Astrocyte (in vitro differentiated cells and primary cell): ENCODE measurements at regions not wholly inside any gene's neighbourhood (a gene's known extent, or its start where the extent isn't known, plus 50 kb on each side); places are given as distances from the start of the nearest gene placed in this dataset.

Experiments used
- DNase-seq: peaks from one replicate; pipeline ENCODE4 v3.0.0-alpha.2; 2010; ENCODE audit warnings: low read depth
- FAIRE-seq: peaks from 2 replicates; lab custom pipeline; 2011; peaks lifted over from hg19 to GRCh38; lab: Jason Lieb, UNC
- H2AFZ ChIP-seq: 2 replicates; pipeline ENCODE4 v1.6.0; 2012; ENCODE audit warnings: low read depth, low read length, inconsistent platforms
- H3K27ac ChIP-seq: 2 replicates; pipeline ENCODE4 v1.5.1; 2011; ENCODE audit warnings: low read depth, low read length, inconsistent platforms
- H3K27me3 ChIP-seq: 2 replicates; pipeline ENCODE4 v1.6.0; 2011; ENCODE audit warnings: low read length, inconsistent platforms; ENCODE audit not compliant: insufficient read depth
- H3K36me3 ChIP-seq: 2 replicates; pipeline ENCODE4 v1.5.1; 2011; ENCODE audit warnings: low read length, inconsistent platforms; ENCODE audit not compliant: insufficient read depth
- H3K4me1 ChIP-seq: 2 replicates; pipeline ENCODE4 v1.5.1; 2011; ENCODE audit warnings: low read length, inconsistent platforms; ENCODE audit not compliant: insufficient read depth
- H3K4me2 ChIP-seq: 2 replicates; pipeline ENCODE4 v1.6.0; 2012; ENCODE audit warnings: low read length, inconsistent platforms
- H3K4me3 ChIP-seq: 2 replicates; pipeline ENCODE4 v1.5.1; 2011; ENCODE audit warnings: low read depth, mild to moderate bottlenecking, low read length, inconsistent platforms; ENCODE audit not compliant: insufficient read depth
- H3K79me2 ChIP-seq: 2 replicates; pipeline ENCODE4 v1.6.0; 2012; ENCODE audit warnings: mild to moderate bottlenecking, low read length, inconsistent platforms; ENCODE audit not compliant: insufficient read depth
- H3K9ac ChIP-seq: 2 replicates; pipeline ENCODE4 v1.6.0; 2012; ENCODE audit warnings: mild to moderate bottlenecking, low read length, inconsistent platforms
- H3K9me3 ChIP-seq: 2 replicates; pipeline ENCODE4 v1.5.1; 2012; ENCODE audit warnings: low read depth, mild to moderate bottlenecking, low read length, inconsistent platforms; ENCODE audit not compliant: insufficient read depth
- H4K20me1 ChIP-seq: 2 replicates; pipeline ENCODE4 v1.6.0; 2012; ENCODE audit warnings: low read length, inconsistent platforms; ENCODE audit not compliant: insufficient read depth
- H3K27ac Mint-ChIP-seq: one replicate; pipeline ENCODE4 v1.8.0; 2021; ENCODE audit warnings: mild to moderate bottlenecking, mixed read lengths; ENCODE audit not compliant: unreplicated experiment
- H3K27me3 Mint-ChIP-seq: one replicate; pipeline ENCODE4 v1.8.0; 2021; ENCODE audit warnings: low read depth, mixed read lengths; ENCODE audit not compliant: unreplicated experiment
- H3K36me3 Mint-ChIP-seq: one replicate; pipeline ENCODE4 v1.8.0; 2021; ENCODE audit warnings: low read depth, mixed read lengths; ENCODE audit not compliant: unreplicated experiment
- H3K4me1 Mint-ChIP-seq: one replicate; pipeline ENCODE4 v1.8.0; 2021; ENCODE audit warnings: low read depth, mixed read lengths; ENCODE audit not compliant: unreplicated experiment
- H3K4me3 Mint-ChIP-seq: one replicate; pipeline ENCODE4 v1.8.0; 2021; ENCODE audit warnings: mild to moderate bottlenecking, moderate library complexity, mixed read lengths; ENCODE audit not compliant: unreplicated experiment
- H3K9me3 Mint-ChIP-seq: one replicate; pipeline ENCODE4 v1.8.0; 2021; ENCODE audit warnings: mild to moderate bottlenecking, mixed read lengths; ENCODE audit not compliant: unreplicated experiment
- EZH2 ChIP-seq: IDR thresholded peaks from 2 replicates; pipeline ENCODE4 v1.6.1; 2012; ENCODE audit warnings: mild to moderate bottlenecking, low read length, inconsistent platforms; ENCODE audit not compliant: insufficient read depth
- TF ChIP-seq, protein P1 (sequence below): IDR thresholded peaks from 2 replicates; pipeline ENCODE4 v1.5.1; 2011; ENCODE audit warnings: low read depth, mild to moderate bottlenecking, inconsistent platforms, low read length, moderate library complexity; ENCODE audit not compliant: insufficient read depth

DNA sequence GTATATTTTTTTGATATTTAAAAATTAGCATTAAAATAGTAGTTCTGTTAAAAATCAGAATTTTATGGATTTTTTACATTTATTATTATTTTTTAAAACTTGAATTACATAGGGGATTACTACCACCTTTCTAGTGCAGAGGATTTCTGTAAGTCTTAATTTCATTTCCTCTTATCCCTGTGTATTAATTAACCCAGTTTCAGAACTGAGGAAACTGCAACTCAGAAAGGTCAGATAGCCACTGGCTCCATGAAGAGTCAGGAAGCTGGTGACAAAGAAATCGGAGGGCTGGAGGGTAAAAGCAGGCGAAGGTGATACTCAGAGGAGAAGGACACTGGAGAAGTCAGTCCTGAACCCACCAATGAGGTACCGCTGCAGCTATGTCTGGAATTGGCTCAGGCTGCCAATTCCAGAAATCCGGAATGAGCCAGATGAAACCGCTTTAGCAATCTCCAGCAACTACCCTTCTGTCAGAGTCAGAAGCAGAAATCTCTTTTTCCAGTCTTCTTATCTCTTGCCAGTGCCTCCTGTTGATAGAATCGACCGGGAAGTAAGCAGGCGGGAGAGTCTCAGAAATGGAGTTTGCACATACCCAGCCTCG is 308.5 kb downstream of the SV2B start:
- H3K4me3 ChIP-seq, result no peak overlapping the region
- FAIRE-seq, result no peak

GRCh38 chr15:91409387-91409786 is 309.3 kb downstream of the SV2B start:
- Histone ChIP-seq H2AFZ (no peak overlapping the region), H3K4me3 (no peak overlapping the region), H4K20me1 (no peaks in the 10 kb centered on the region), H3K9me3 (no peaks in the 10 kb centered on the region), H3K9ac (no peak overlapping the region), H3K79me2 (no peaks in the 10 kb centered on the region), H3K4me2 (no peak overlapping the region), H3K4me1 (peaks cover 4% of the 10 kb centered on the region), H3K27ac (no peak overlapping the region), H3K27me3 (no peaks in the 10 kb centered on the region), H3K36me3 (no peaks in the 10 kb centered on the region)
- TF ChIP-seq, protein P1, sequence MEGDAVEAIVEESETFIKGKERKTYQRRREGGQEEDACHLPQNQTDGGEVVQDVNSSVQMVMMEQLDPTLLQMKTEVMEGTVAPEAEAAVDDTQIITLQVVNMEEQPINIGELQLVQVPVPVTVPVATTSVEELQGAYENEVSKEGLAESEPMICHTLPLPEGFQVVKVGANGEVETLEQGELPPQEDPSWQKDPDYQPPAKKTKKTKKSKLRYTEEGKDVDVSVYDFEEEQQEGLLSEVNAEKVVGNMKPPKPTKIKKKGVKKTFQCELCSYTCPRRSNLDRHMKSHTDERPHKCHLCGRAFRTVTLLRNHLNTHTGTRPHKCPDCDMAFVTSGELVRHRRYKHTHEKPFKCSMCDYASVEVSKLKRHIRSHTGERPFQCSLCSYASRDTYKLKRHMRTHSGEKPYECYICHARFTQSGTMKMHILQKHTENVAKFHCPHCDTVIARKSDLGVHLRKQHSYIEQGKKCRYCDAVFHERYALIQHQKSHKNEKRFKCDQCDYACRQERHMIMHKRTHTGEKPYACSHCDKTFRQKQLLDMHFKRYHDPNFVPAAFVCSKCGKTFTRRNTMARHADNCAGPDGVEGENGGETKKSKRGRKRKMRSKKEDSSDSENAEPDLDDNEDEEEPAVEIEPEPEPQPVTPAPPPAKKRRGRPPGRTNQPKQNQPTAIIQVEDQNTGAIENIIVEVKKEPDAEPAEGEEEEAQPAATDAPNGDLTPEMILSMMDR, result no peak
- no peak for TF ChIP-seq EZH2
- Mint-ChIP-seq H3K9me3 (no peaks in the 10 kb centered on the region), H3K27me3 (no peaks in the 10 kb centered on the region), H3K4me3 (no peak overlapping the region), H3K27ac (no peak overlapping the region), H3K36me3 (no peaks in the 10 kb centered on the region), H3K4me1 (peaks cover 4% of the 10 kb centered on the region)
- FAIRE-seq (no peak), DNase-seq (peak; percentile 29)

More for the DNA sequence above, 308.5 kb downstream of the SV2B start:
- Mint-ChIP-seq H3K4me1 (peaks cover 4% of the 10 kb centered on the region), H3K36me3 (no peaks in the 10 kb centered on the region), H3K4me3 (no peak overlapping the region), H3K27me3 (no peaks in the 10 kb centered on the region), H3K9me3 (no peaks in the 10 kb centered on the region), H3K27ac (no peak overlapping the region)
- Histone ChIP-seq H2AFZ (no peak overlapping the region), H3K36me3 (no peaks in the 10 kb centered on the region), H3K4me1 (peaks cover 4% of the 10 kb centered on the region), H3K79me2 (no peaks in the 10 kb centered on the region), H3K27ac (no peak overlapping the region), H3K4me2 (no peak overlapping the region), H3K9ac (no peak overlapping the region), H4K20me1 (no peaks in the 10 kb centered on the region), H3K27me3 (no peaks in the 10 kb centered on the region), H3K9me3 (no peaks in the 10 kb centered on the region)
- peak; percentile 38 for DNase-seq
- TF ChIP-seq, protein P1, result no peak
- no peak for TF ChIP-seq EZH2

DNA sequence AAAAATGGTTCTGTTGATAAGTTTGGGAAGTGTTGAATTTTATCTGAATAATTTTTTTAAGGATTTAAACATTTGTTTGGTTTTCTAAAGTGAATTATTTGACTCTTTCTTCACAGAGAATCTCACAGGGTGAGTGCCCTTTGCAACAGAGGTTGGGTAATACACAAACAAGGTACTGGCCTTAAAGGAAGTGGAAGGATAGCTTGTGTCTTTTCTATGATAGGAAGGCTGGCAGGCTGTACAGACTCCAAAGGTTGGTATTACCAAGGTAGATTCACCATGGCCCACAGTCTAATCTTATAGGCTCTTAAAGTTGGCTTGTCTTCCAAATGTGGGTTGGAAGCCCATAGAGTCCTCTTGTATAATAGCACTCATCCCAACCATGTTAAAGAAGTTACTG is 311.5 kb downstream of the SV2B start:
- no peaks in the 10 kb centered on the region for H3K9me3 Mint-ChIP-seq
- DNase-seq (no peak), FAIRE-seq (no peak)
- Histone ChIP-seq H3K9me3 (no peaks in the 10 kb centered on the region), H3K36me3 (no peaks in the 10 kb centered on the region), H4K20me1 (no peaks in the 10 kb centered on the region), H3K4me1 (peaks cover 4% of the 10 kb centered on the region), H3K27me3 (no peaks in the 10 kb centered on the region), H3K79me2 (no peaks in the 10 kb centered on the region), H3K9ac (no peak overlapping the region), H3K4me2 (no peak overlapping the region), H3K4me3 (no peak overlapping the region), H3K27ac (no peak overlapping the region), H2AFZ (no peak overlapping the region)
- peaks cover 4% of the 10 kb centered on the region for H3K4me1 Mint-ChIP-seq
- H3K36me3 Mint-ChIP-seq, result no peaks in the 10 kb centered on the region
- no peak for TF ChIP-seq EZH2
- TF ChIP-seq, protein P1, result no peak
- no peak overlapping the region for H3K27ac Mint-ChIP-seq
- no peak overlapping the region for H3K4me3 Mint-ChIP-seq
- no peaks in the 10 kb centered on the region for H3K27me3 Mint-ChIP-seq
